ENCODE measurements at regions not wholly inside any gene's neighbourhood (a gene's known extent, or its start where the extent isn't known, plus 50 kb on each side); places are given as distances from the start of the nearest gene placed in this dataset.

- in situ Hi-C loops (cut with MboI; ENCODE audit: low sequenced_read_pairs) (no loop called here), dilution Hi-C loops (cut with HindIII; ENCODE audit: low sequenced_read_pairs, unreplicated experiment) (no loop called here), intact Hi-C loops (cut with micrococcal nuclease) (no loop called here)
- Histone ChIP-seq H3K27ac (ENCODE audit: insufficient read depth, low read length) (no peak overlapping the region), H4K91ac (ENCODE audit: insufficient read depth, low read depth, low read length) (no peak overlapping the region), H4K5ac (ENCODE audit: low read depth, low read length) (no peak overlapping the region), H2AK5ac (ENCODE audit: low read depth, low read length) (no peak overlapping the region), H3K27me3 (ENCODE audit: control insufficient read depth, insufficient read depth, low read length) (no peaks in the 10 kb centered on the region), H3K79me1 (ENCODE audit: low read depth in 1 of 2, low read length in 2 of 2) (no peaks in the 10 kb centered on the region), H2BK15ac (ENCODE audit: low read depth, low read length) (no peak overlapping the region), H3K36me3 (ENCODE audit: control insufficient read depth, insufficient read depth, low read length) (no peaks in the 10 kb centered on the region), H2BK120ac (ENCODE audit: low read depth, low read length) (no peak overlapping the region), H3K14ac (replicated peaks; ENCODE audit: low read depth, low read length) (no peak overlapping the region), H3K4me3 (ENCODE audit: insufficient read depth, low read depth, low read length) (no peak overlapping the region), H3K56ac (ENCODE audit: extremely low read depth, insufficient read depth, low read length) (no peak overlapping the region), H3K18ac (ENCODE audit: low read depth, low read length) (no peak overlapping the region), H4K20me1 (ENCODE audit: insufficient read depth, low read length) (no peaks in the 10 kb centered on the region), H3K4ac (ENCODE audit: low read depth, low read length) (no peak overlapping the region), H2AFZ (replicated peaks; ENCODE audit: low read length, poor library complexity) (no peak overlapping the region), H3K23ac (ENCODE audit: low read depth, low read length) (no peak overlapping the region), H3K9ac (ENCODE audit: low read depth, low read length) (no peak overlapping the region), H3K9me3 (ENCODE audit: control insufficient read depth, insufficient read depth, low read length) (peaks cover 16% of the 10 kb centered on the region), H2BK5ac (ENCODE audit: low read depth, low read length, poor library complexity, severe bottlenecking) (no peak overlapping the region), H2BK20ac (ENCODE audit: low read depth, low read length) (no peak overlapping the region), H3K4me2 (ENCODE audit: low read depth, low read length) (no peak overlapping the region), H4K8ac (ENCODE audit: low read depth in 2 of 2, low read length in 2 of 2) (no peak overlapping the region), H3K9me1 (ENCODE audit: insufficient read depth, low read length) (no peaks in the 10 kb centered on the region), H2AK9ac (replicated peaks; ENCODE audit: low read depth, low read length, poor library complexity) (no peak overlapping the region), H3K4me1 (ENCODE audit: control insufficient read depth, insufficient read depth, low read length) (no peaks in the 10 kb centered on the region)
- BruUV-seq (replicated peaks), result no TSS peak
- ATAC-seq (ENCODE audit: low read depth) (no peak), DNase-seq (no peak)
- TF ChIP-seq, protein P1, sequence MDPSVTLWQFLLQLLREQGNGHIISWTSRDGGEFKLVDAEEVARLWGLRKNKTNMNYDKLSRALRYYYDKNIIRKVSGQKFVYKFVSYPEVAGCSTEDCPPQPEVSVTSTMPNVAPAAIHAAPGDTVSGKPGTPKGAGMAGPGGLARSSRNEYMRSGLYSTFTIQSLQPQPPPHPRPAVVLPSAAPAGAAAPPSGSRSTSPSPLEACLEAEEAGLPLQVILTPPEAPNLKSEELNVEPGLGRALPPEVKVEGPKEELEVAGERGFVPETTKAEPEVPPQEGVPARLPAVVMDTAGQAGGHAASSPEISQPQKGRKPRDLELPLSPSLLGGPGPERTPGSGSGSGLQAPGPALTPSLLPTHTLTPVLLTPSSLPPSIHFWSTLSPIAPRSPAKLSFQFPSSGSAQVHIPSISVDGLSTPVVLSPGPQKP (IDR thresholded peaks at IDR 0.05; ENCODE audit: borderline replicate concordance, low read depth, low read length), result no peak
- TF ChIP-seq CHD1 (IDR thresholded peaks at IDR 0.05; ENCODE audit: low read depth, low read length) (no peak), SMC3 (IDR thresholded peaks at IDR 0.05; ENCODE audit: low read depth, low read length) (no peak), RCOR1 (IDR thresholded peaks at IDR 0.05; ENCODE audit: insufficient replicate concordance, low read length) (no peak), CEBPB (IDR thresholded peaks at IDR 0.05; ENCODE audit: low read depth, low read length) (no peak)
- POLR2A ChIA-PET (ENCODE audit: unreplicated experiment), result no interaction called here
- CTCF ChIA-PET, result no interaction called here
Measured at GRCh38 chr7:10560497-10560896, 413.2 kb upstream of the PHF14 start.

Data from IMR-90 (cell line).